Smooth muscle cell (in vitro differentiated cells): ENCODE measurements at regions not wholly inside any gene's neighbourhood (a gene's known extent, or its start where the extent isn't known, plus 50 kb on each side); places are given as distances from the start of the nearest gene placed in this dataset.

Source experiments
- DNase-seq: peaks from one replicate; lab custom pipeline; 2025; ENCODE audit not compliant: unreplicated experiment; lab: John Stamatoyannopoulos, UW
- H2AFZ ChIP-seq: fragments of 200-600 bp; sonication (generic); 2 replicates; pipeline ENCODE4 v1.6.0; 2016; ENCODE audit warnings: antibody characterized with exemption, low read depth, mild to moderate bottlenecking
- H3F3A ChIP-seq: fragments of 200-600 bp; sonication (generic); 2 replicates; pipeline ENCODE4 v1.6.0; 2017; ENCODE audit warnings: antibody characterized with exemption, low read depth
- H3K27ac ChIP-seq: fragments of 200-600 bp; sonication (generic); 2 replicates; pipeline ENCODE4 v1.5.1; 2016; ENCODE audit warnings: low read depth, mild to moderate bottlenecking
- H3K27me3 ChIP-seq: fragments of 200-600 bp; sonication (generic); 2 replicates; pipeline ENCODE4 v1.6.1; 2016; ENCODE audit warnings: low read depth, mild to moderate bottlenecking
- H3K36me3 ChIP-seq: fragments of 200-600 bp; sonication (generic); 2 replicates; pipeline ENCODE4 v1.5.1; 2016; ENCODE audit warnings: low read depth
- H3K4me1 ChIP-seq: fragments of 200-600 bp; sonication (generic); 2 replicates; pipeline ENCODE4 v1.5.1; 2016; ENCODE audit warnings: low read depth
- H3K4me2 ChIP-seq: fragments of 200-600 bp; sonication (generic); 2 replicates; pipeline ENCODE4 v1.6.0; 2016; ENCODE audit warnings: mild to moderate bottlenecking
- H3K4me3 ChIP-seq: fragments of 200-600 bp; sonication (generic); 2 replicates; pipeline ENCODE4 v1.5.1; 2016; ENCODE audit warnings: mild to moderate bottlenecking
- H3K79me2 ChIP-seq: fragments of 200-600 bp; sonication (generic); 2 replicates; pipeline ENCODE4 v1.6.0; 2016; ENCODE audit warnings: low read depth, mild to moderate bottlenecking
- H3K9ac ChIP-seq: fragments of 200-600 bp; sonication (generic); 2 replicates; pipeline ENCODE4 v1.6.0; 2016; ENCODE audit warnings: low read depth
- H3K9me3 ChIP-seq: fragments of 200-600 bp; sonication (generic); replicated peaks from 2 replicates; pipeline ENCODE4 v1.5.1; 2016; ENCODE audit warnings: low read depth
- H4K20me1 ChIP-seq: fragments of 200-600 bp; sonication (generic); 2 replicates; pipeline ENCODE4 v1.6.0; 2016; ENCODE audit warnings: low read depth
- WGBS: methylation state at CpG from one replicate; pipeline ENCODE4 v1.1.7; 2016; ENCODE audit warnings: low lambda C conversion rate; 5-methylcytosine and 5-hydroxymethylcytosine counted together
- TF ChIP-seq, protein P1 (sequence below): fragments of 200-600 bp; sonication (generic); IDR thresholded peaks from 2 replicates; pipeline ENCODE4 v1.5.1; 2017; ENCODE audit warnings: borderline replicate concordance, mild to moderate bottlenecking, antibody characterized with exemption; ENCODE audit not compliant: insufficient read depth, poor library complexity, severe bottlenecking

DNA sequence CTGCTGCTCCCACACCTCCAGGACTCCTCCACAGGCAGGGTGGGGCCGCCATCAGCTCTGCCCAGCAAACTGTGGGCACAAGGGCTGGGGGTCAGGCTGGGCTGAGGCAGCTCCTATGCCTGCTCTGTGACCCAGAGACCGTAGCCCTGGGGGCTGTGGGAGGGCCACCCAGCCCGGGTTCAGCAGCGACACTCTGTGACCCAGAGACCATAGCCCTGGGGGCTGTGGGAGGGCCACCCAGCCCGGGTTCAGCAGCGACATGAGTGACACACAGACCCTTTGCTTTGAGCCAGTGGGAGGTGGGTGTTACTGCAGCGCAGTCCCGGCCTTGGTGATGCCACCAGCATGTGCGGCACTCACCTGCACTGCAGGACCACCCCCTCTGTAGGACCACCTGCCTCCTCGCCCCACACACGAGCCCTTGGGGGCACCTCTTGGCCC is 118.9 kb upstream of the LPCAT1 start:
- WGBS: 87% methylated on average over 11 of the region's 11 CpGs
- TF ChIP-seq, protein P1, sequence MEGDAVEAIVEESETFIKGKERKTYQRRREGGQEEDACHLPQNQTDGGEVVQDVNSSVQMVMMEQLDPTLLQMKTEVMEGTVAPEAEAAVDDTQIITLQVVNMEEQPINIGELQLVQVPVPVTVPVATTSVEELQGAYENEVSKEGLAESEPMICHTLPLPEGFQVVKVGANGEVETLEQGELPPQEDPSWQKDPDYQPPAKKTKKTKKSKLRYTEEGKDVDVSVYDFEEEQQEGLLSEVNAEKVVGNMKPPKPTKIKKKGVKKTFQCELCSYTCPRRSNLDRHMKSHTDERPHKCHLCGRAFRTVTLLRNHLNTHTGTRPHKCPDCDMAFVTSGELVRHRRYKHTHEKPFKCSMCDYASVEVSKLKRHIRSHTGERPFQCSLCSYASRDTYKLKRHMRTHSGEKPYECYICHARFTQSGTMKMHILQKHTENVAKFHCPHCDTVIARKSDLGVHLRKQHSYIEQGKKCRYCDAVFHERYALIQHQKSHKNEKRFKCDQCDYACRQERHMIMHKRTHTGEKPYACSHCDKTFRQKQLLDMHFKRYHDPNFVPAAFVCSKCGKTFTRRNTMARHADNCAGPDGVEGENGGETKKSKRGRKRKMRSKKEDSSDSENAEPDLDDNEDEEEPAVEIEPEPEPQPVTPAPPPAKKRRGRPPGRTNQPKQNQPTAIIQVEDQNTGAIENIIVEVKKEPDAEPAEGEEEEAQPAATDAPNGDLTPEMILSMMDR: no peak
- H4K20me1 ChIP-seq: no peaks in the 10 kb centered on the region
- no peaks in the 10 kb centered on the region for H3F3A ChIP-seq
- no peaks in the 10 kb centered on the region for H3K36me3 ChIP-seq
- no peak for DNase-seq
- no peak overlapping the region for H3K4me3 ChIP-seq
- H3K4me2 ChIP-seq: no peak overlapping the region
- H3K27me3 ChIP-seq: peaks cover 19% of the 10 kb centered on the region
- no peaks in the 10 kb centered on the region for H3K79me2 ChIP-seq
- H3K9ac ChIP-seq: no peak overlapping the region
- H3K27ac ChIP-seq: no peak overlapping the region
- no peak overlapping the region for H2AFZ ChIP-seq
- H3K4me1 ChIP-seq: no peaks in the 10 kb centered on the region
- no peaks in the 10 kb centered on the region for H3K9me3 ChIP-seq

DNA sequence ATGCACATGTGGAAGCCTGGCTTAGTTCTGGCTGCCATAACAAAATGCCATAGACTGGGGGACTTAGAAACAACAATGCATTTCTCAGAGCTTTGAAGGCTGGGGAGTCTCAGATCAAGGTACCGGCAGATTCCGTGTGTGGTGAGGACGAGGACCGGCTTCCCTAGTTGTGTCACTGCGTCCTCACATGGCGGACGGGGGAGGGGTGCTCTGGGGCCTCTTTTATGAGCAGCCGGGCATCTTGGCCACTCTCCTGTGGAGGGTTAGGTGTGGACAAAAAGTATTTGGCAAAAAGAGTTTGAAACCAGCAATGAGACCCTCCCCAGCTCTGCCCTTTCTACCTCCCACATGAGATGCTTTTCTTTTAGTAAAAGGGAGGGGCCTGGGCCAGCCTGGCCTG is 118.5 kb upstream of the LPCAT1 start:
- Histone ChIP-seq H3K27me3 (peaks cover 17% of the 10 kb centered on the region), H3F3A (no peaks in the 10 kb centered on the region), H3K9ac (no peak overlapping the region), H3K4me3 (no peak overlapping the region), H4K20me1 (no peaks in the 10 kb centered on the region), H3K79me2 (no peaks in the 10 kb centered on the region), H2AFZ (no peak overlapping the region), H3K4me2 (no peak overlapping the region), H3K27ac (no peak overlapping the region), H3K36me3 (no peaks in the 10 kb centered on the region), H3K4me1 (no peaks in the 10 kb centered on the region), H3K9me3 (no peaks in the 10 kb centered on the region)
- TF ChIP-seq, protein P1: no peak
- no peak for DNase-seq
- WGBS: 84% methylated on average over 8 of the region's 8 CpGs

DNA sequence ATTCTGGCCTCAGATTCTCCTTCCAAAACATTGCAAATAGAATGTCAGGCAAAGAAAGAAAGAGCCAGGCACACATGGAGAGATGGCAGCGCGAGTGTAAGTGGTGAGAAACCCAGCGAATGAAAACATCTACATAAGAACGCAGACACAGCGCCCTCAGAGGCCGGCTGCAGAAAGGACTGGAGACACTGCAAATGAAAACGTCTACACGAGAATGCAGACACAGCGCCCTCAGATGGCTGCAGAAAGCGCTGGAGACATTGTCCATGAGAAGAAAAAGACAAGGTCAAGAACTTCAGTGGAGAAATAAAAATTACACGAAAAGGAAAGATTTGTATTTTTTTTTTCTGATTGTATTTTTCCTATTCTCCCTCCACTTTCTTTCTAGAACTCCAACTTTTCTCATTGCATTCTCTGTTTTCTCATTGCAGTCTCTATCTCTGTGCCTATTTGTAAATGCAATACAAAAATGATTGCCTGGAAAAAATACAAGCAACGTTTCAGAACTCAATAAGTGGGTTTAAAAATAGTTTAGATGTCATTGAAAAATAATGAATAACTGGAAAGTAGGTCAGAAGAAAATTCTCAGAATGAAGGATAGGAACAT is 117.9 kb upstream of the LPCAT1 start:
- no peak overlapping the region for H3K27ac ChIP-seq
- no peaks in the 10 kb centered on the region for H4K20me1 ChIP-seq
- H3K36me3 ChIP-seq: no peaks in the 10 kb centered on the region
- WGBS: 4% methylated on average over 12 of the region's 12 CpGs
- H3K9me3 ChIP-seq: no peaks in the 10 kb centered on the region
- no peak overlapping the region for H3K9ac ChIP-seq
- H3K4me3 ChIP-seq: peak overlapping the region; percentile 13
- peaks cover 17% of the 10 kb centered on the region for H3K27me3 ChIP-seq
- DNase-seq: peak; percentile 18
- H3F3A ChIP-seq: no peaks in the 10 kb centered on the region
- H3K79me2 ChIP-seq: no peaks in the 10 kb centered on the region
- TF ChIP-seq, protein P1: peak; percentile 72
- no peaks in the 10 kb centered on the region for H3K4me1 ChIP-seq
- H3K4me2 ChIP-seq: no peak overlapping the region
- no peak overlapping the region for H2AFZ ChIP-seq

DNA sequence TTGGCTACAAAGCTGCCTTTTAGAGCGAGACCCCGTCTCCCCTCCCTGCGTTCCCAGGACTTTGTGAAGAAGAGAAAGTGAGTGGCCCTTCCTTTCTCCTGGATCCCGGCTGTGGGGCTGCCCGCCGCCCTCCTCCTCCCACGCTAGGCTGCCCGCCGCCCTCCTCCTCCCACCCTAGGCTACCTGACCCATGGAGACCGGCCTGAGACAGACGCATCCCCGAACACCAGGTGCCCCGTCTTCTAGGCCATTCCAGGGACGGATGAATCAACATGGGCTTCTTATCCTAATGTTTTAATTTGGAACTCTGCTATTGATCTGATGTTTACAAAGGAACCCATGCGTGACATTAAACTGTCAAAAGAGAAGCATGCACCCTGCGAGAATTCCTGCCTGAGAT is 117.3 kb upstream of the LPCAT1 start:
- DNase-seq: no peak
- TF ChIP-seq, protein P1: no peak
- Histone ChIP-seq H3F3A (no peaks in the 10 kb centered on the region), H3K4me1 (no peaks in the 10 kb centered on the region), H3K27me3 (peaks cover 17% of the 10 kb centered on the region), H4K20me1 (no peaks in the 10 kb centered on the region), H3K27ac (no peak overlapping the region), H3K4me2 (no peak overlapping the region), H3K36me3 (no peaks in the 10 kb centered on the region), H3K9ac (no peak overlapping the region), H3K79me2 (no peaks in the 10 kb centered on the region), H3K4me3 (peak overlapping the region; percentile 13), H3K9me3 (no peaks in the 10 kb centered on the region), H2AFZ (no peak overlapping the region)
- 81% methylated on average over 16 of the region's 16 CpGs for WGBS
